NCI-H187 (cell line): ENCODE measurements at regions not wholly inside any gene's neighbourhood (a gene's known extent, or its start where the extent isn't known, plus 50 kb on each side); places are given as distances from the start of the nearest gene placed in this dataset.

ENCODE experiments used
- DNase-seq, 2 experiments: peaks; one replicate each; lab custom pipeline; 2025; lab: John Stamatoyannopoulos, UW

- no peak for DNase-seq
These were observed 1009.8 kb downstream of the TUSC7 start for GRCh38 chr3:117719316-117719926.

GRCh38 chr3:117721866-117722265 is 1012.3 kb downstream of the TUSC7 start:
- DNase-seq: no peak

GRCh38 chr3:117722856-117723255 is 1013.3 kb downstream of the TUSC7 start:
- no peak for DNase-seq

- no peak for DNase-seq
These were observed 1014.2 kb downstream of the TUSC7 start for GRCh38 chr3:117723825-117724224.

DNA sequence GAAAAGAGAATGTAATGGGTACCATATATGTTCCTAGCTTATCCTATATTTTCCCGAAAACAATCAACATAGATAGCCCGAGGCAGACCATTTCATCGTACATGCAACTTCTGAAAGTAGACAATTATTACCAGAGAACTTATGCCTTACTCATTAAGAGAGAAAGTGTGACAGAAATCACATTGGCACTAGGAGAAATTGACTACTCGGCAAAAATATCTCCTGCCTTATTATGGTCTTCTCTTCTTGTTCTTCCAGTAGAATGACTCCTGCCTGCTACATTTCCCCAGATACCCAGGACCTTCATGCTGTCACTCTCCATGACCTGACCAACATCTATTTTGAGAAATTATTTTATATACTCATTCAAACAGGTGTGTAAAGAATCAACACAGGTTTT is 1015.7 kb downstream of the TUSC7 start:
- DNase-seq: no peak

DNA sequence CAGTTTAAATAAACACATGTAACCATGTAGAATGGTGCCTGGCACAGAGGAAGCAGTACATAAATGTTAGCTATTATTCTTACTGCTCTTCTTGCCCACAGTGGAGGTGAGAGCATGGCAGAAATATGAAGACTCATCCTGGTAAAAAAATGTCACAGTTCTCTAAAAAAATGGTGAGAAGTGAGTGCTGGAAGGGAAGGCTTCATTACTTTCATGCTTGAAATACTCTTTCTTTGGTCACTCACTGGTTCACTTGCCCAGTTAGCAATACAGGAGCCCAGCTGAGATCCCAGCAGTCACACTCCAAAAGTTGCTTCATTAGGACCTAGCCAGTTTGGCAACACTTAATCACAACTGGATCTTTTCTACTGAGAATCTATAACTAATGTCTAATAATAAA is 1017.2 kb downstream of the TUSC7 start:
- DNase-seq: no peak

GRCh38 chr3:117728226-117728625 is 1018.6 kb downstream of the TUSC7 start:
- no peak for DNase-seq

- DNase-seq: no peak
These were observed 1024.9 kb downstream of the TUSC7 start for GRCh38 chr3:117734496-117734895.

GRCh38 chr3:117735481-117736101 is 1026.0 kb downstream of the TUSC7 start:
- no peak for DNase-seq

- no peak for DNase-seq
These were observed 1027.3 kb downstream of the TUSC7 start for GRCh38 chr3:117736846-117737245.

- no peak for DNase-seq
These were observed 1034.4 kb downstream of the TUSC7 start for GRCh38 chr3:117743993-117744392.

- DNase-seq: no peak
These were observed 1035.4 kb downstream of the TUSC7 start for GRCh38 chr3:117744935-117745334.

GRCh38 chr3:117745516-117745915 is 1035.9 kb downstream of the TUSC7 start:
- DNase-seq: no peak

- no peak for DNase-seq
These were observed 1036.5 kb downstream of the TUSC7 start for GRCh38 chr3:117746066-117746465.

DNA sequence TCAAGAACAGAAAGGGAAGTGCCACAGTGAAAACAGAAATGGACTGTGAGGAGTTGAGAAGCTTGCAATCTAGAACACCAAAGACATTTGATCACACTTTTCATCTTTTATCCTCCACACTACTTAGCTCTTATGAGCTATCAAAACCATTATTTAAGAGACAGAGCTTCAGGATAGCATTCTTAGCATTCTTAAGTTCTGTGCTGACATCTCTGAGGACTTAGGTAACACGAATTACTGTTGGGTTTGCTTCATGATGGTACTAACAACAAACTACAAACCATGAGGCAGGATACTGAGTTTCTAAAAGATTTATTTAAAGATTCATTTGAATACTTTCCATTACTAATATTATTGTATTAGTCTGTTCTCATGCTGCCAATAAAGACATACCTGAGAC is 1038.6 kb downstream of the TUSC7 start:
- no peak for DNase-seq

GRCh38 chr3:117750674-117751269 is 1041.2 kb downstream of the TUSC7 start:
- no peak for DNase-seq

- DNase-seq: no peak
These were observed 1042.1 kb downstream of the TUSC7 start for GRCh38 chr3:117751651-117752050.

- peak in 1 of 2 experiments; percentile 43 for DNase-seq
These were observed 1043.6 kb downstream of the TUSC7 start for GRCh38 chr3:117752984-117753717.

GRCh38 chr3:117754058-117754457 is 1044.5 kb downstream of the TUSC7 start:
- DNase-seq: no peak

DNA sequence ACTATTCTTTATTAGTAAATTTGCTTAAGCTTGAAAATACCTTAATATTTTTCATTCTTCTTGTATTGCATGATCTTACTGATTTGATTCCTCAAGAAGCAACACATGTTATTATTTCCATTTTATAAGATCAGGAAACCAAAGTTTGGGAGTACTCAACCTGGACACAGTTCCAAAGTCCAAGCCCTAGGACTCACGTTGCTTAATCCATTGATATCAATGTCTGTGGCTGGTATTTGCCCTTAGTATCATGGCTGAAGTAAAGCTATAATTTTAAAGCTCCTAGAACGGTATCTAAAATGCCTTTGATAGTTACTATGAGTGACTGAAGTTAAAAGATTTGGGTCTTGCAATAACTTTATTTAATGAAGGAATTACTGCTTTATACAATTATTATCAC is 1045.3 kb downstream of the TUSC7 start:
- DNase-seq: no peak

- DNase-seq: no peak
These were observed 1047.0 kb downstream of the TUSC7 start for GRCh38 chr3:117756563-117756962.

DNA sequence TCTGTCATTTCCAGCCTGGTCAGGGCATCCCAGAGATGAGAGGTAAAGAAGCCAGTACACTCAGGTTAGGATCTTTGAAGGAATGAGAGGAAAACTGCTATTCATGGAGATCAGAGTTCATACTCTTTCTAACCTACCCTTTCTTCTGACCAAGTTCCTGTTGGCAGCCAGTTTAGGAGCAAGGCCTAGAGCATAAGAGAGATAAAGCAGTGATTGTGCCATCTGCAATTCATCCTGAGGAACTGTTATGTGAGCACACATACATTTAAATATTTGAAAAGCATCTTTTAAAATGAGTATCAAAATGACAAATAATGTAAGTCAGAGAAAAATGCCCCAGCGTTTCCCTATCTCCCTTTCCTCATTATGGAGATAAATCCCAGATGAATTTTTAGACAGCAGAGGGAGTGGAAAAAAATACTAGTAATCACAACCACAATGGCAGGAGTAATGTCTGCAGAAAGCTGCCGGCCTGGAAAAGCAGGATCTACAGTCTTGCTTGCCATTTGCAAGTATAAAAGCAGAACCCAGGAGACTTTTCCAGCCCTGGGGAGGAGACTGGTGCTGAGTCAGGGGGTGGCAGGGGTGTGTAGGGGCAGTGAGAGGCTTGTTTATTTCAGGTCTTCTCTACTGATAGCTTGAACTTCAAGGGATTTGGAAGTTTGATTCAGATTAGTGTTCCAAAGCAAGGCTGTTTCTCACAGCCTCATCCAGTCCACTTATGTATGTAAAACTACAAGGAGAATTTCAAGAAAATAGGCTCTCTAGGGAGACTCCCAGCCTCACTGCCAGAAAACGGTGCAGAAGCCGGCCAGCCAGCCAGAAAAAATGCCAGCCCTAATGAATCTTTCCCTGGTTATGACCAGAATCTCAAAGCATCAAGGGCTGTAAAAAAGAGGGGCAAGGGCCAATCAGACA is 1052.4 kb downstream of the TUSC7 start:
- no peak for DNase-seq
